Upper lobe of left lung (tissue), 4 donors: ENCODE measurements at regions not wholly inside any gene's neighbourhood (a gene's known extent, or its start where the extent isn't known, plus 50 kb on each side); places are given as distances from the start of the nearest gene placed in this dataset.

Experiments
- CTCF ChIP-seq, 6 experiments: fragments of 450-650 bp in 4 of 6; fragments of 200-600 bp in 2 of 6; sonication (generic) in 2 of 6; IDR thresholded peaks; one replicate each; pipeline ENCODE4 v1.5.1; 2016 to 2019; ENCODE audit warnings: antibody characterized with exemption in 6 of 6
- EP300 ChIP-seq, 4 donors: sonication (generic); formaldehyde crosslinking; IDR thresholded peaks; one replicate each; pipeline ENCODE4 v1.5.1; 2017; ENCODE audit warnings: antibody characterized with exemption in 4 of 4, control low read depth in 2 of 4
- POLR2A ChIP-seq, 4 donors: fragments of 450-650 bp; IDR thresholded peaks; one replicate each; pipeline ENCODE4 v1.5.1; 2016 to 2017; ENCODE audit warnings: antibody characterized with exemption in 4 of 4, mild to moderate bottlenecking in 2 of 4

DNA sequence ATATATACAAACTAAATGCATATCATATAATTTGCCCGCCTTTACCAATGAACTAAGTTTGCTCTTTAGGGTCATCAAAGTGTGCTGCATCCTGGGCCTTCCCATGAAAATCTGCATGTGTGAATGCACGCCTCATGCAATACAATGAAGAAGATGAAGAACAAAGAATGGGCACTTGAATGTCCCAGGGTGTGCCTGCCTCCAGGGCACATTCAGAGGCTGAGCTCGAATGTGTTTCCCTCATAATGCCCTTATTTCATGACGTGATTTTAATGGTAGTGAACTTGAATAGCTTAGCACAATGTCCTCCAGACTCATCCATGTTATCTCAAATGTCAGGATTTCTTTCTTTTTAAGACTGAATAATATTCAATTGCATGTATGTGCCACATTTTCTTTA lies 824.9 kb downstream of the TNS3 start:
- no peak for TF ChIP-seq CTCF (IDR thresholded peaks at IDR 0.05)
- no peak for TF ChIP-seq EP300 (IDR thresholded peaks at IDR 0.05)
- TF ChIP-seq POLR2A (IDR thresholded peaks at IDR 0.05) = no peak
